Body of pancreas (tissue), 4 donors: ENCODE measurements at regions not wholly inside any gene's neighbourhood (a gene's known extent, or its start where the extent isn't known, plus 50 kb on each side); places are given as distances from the start of the nearest gene placed in this dataset.

Experiments used
- ATAC-seq: fragments of 150-250 bp; one replicate; pipeline ENCODE4 v1.9.1; 2016
- DNase-seq, 4 donors: peaks; one replicate each; pipeline ENCODE4 v3.0.0-alpha.2; 2019
- H3K27ac ChIP-seq, 4 donors: fragments of 200-600 bp; sonication (generic); 1 replicate in 3 of 4; 2 replicates in 1 of 4; pipeline versions ENCODE4 v1.5.1 to v1.6.1; 2016 to 2019; ENCODE audit warnings: mild to moderate bottlenecking in 1 of 4, mixed read lengths in 1 of 4, moderate library complexity in 1 of 4
- H3K27me3 ChIP-seq, 2 donors: fragments of 200-600 bp; sonication (generic); one replicate each; pipeline ENCODE4 v1.6.0; 2016; ENCODE audit warnings: mild to moderate bottlenecking in 1 of 2
- H3K36me3 ChIP-seq, 2 donors: fragments of 200-600 bp; sonication (generic); replicated peaks in 1 of 2; 2 replicates each; pipeline ENCODE4 v1.5.1; 2016; ENCODE audit warnings: low read depth in 2 of 2; ENCODE audit not compliant: insufficient read depth in 1 of 2
- H3K4me1 ChIP-seq: fragments of 200-600 bp; sonication (generic); one replicate; pipeline ENCODE4 v1.6.0; 2016
- H3K4me3 ChIP-seq, 2 donors: fragments of 200-600 bp; sonication (generic); 1 replicate in 1 of 2; 2 replicates in 1 of 2; pipeline ENCODE4 v1.5.1; 2016 to 2019
- H3K9me3 ChIP-seq, 3 donors: fragments of 200-600 bp; sonication (generic); 1 replicate in 2 of 3; 2 replicates in 1 of 3; pipeline ENCODE4 v1.5.1; 2016
- POLR2A ChIP-seq, 3 donors: fragments of 450-650 bp; IDR thresholded peaks; one replicate each; pipeline ENCODE4 v1.6.1; 2016; ENCODE audit warnings: antibody characterized with exemption in 3 of 3, mild to moderate bottlenecking in 2 of 3
- WGBS, 2 donors: methylation state at CpG; one replicate each; pipeline ENCODE4 v1.1.5; 2017; 5-methylcytosine and 5-hydroxymethylcytosine counted together
- intact Hi-C: fragments of 100-400 bp; cut with DNase I; formaldehyde crosslinking; loops from one replicate; pipeline ENCODE4 v1.15.1; 2023
- TF ChIP-seq, protein P1 (sequence below), 7 experiments: fragments of 450-650 bp in 4 of 7; fragments of 200-600 bp in 3 of 7; sonication (generic) in 3 of 7; IDR thresholded peaks; one replicate each; pipeline ENCODE4 v1.5.1; 2016 to 2019; ENCODE audit warnings: antibody characterized with exemption in 7 of 7

- Histone ChIP-seq H3K9me3 (no peaks in the 10 kb centered on the region), H3K27ac (no peak overlapping the region), H3K27me3 (no peaks in the 10 kb centered on the region), H3K36me3 (no peaks in the 10 kb centered on the region), H3K4me1 (no peaks in the 10 kb centered on the region), H3K4me3 (no peak overlapping the region)
- DNase-seq, result no peak
- no peak for ATAC-seq
- TF ChIP-seq POLR2A (IDR thresholded peaks at IDR 0.05), result no peak
- TF ChIP-seq, protein P1, sequence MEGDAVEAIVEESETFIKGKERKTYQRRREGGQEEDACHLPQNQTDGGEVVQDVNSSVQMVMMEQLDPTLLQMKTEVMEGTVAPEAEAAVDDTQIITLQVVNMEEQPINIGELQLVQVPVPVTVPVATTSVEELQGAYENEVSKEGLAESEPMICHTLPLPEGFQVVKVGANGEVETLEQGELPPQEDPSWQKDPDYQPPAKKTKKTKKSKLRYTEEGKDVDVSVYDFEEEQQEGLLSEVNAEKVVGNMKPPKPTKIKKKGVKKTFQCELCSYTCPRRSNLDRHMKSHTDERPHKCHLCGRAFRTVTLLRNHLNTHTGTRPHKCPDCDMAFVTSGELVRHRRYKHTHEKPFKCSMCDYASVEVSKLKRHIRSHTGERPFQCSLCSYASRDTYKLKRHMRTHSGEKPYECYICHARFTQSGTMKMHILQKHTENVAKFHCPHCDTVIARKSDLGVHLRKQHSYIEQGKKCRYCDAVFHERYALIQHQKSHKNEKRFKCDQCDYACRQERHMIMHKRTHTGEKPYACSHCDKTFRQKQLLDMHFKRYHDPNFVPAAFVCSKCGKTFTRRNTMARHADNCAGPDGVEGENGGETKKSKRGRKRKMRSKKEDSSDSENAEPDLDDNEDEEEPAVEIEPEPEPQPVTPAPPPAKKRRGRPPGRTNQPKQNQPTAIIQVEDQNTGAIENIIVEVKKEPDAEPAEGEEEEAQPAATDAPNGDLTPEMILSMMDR (IDR thresholded peaks at IDR 0.05), result no peak
- WGBS, 2 donors, result 60 to 68% methylated on average over 2 of the region's 2 CpGs
- intact Hi-C loops, result no loop called here
Measured at GRCh38 chr10:6756716-6757115, 176.6 kb upstream of the PRKCQ start.

DNA sequence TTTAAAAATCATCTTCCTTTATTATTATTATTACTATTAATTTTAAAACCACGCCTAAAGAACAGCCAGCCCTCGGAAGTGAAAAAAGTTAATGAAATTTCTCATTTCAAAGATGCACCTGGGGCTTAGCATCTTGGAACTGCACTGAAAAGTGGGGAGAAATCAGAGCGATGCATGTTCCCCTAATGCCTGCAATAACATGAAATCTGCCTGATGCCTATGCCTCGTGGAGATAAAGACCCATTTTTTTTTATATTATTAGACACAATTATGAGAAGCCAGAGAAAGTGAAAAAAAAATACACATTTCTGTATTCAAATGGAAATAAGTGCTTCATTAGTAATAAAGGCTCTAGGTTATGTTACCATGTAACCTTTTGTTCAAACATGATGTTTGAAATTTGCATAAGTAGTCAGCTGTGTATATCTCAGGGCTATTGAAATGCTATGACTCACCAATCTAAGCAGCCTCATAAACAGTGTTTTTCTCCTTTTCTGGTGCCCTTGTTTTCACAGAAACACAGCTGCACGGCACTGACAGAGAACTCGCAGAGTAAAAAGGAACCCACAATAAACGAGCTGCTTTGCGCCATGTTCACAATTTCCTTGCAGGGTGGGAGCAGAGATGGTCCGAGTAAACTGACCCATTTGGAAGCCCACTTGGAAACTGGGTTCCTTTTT lies 175.8 kb upstream of the PRKCQ start:
- no peak overlapping the region for H3K4me3 ChIP-seq
- H3K27ac ChIP-seq, result no peak overlapping the region
- TF ChIP-seq POLR2A (IDR thresholded peaks at IDR 0.05), result no peak
- TF ChIP-seq, protein P1 (IDR thresholded peaks at IDR 0.05), result no peak
- no peaks in the 10 kb centered on the region for H3K9me3 ChIP-seq
- 52 to 54% methylated on average over 9 of the region's 9 CpGs for WGBS, 2 donors
- no peaks in the 10 kb centered on the region for H3K27me3 ChIP-seq
- no peaks in the 10 kb centered on the region for H3K36me3 ChIP-seq
- no peaks in the 10 kb centered on the region for H3K4me1 ChIP-seq
- ATAC-seq (no peak), DNase-seq (no peak)
- intact Hi-C loops, result no loop called here

DNA sequence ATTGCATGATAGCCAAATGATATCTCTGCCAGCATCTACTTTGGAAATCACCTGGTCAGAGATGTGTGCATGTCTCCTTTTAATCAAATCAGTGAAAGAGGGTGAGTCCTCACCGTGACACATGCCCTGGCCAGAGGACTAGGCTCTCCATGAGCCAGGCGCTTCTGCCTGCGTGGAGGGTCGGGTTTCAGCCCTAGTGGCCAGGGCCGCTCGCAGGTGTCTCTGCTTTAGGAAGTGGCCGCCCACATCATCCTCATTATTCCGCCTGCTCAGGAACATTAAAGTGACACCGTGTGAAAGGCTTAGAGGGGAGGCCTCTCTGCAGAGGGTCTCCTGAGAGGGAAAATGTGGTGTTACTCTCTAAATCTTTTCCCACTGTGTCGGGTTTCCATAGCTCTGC lies 173.6 kb upstream of the PRKCQ start:
- intact Hi-C loops, result no loop called here
- 56 to 59% methylated on average over 10 of the region's 10 CpGs for WGBS, 2 donors
- Histone ChIP-seq H3K27ac (no peak overlapping the region), H3K36me3 (no peaks in the 10 kb centered on the region), H3K4me3 (no peak overlapping the region), H3K9me3 (no peaks in the 10 kb centered on the region), H3K27me3 (no peaks in the 10 kb centered on the region), H3K4me1 (no peaks in the 10 kb centered on the region)
- DNase-seq (no peak), ATAC-seq (no peak)
- TF ChIP-seq POLR2A (IDR thresholded peaks at IDR 0.05), result no peak
- TF ChIP-seq, protein P1 (IDR thresholded peaks at IDR 0.05), result no peak

DNA sequence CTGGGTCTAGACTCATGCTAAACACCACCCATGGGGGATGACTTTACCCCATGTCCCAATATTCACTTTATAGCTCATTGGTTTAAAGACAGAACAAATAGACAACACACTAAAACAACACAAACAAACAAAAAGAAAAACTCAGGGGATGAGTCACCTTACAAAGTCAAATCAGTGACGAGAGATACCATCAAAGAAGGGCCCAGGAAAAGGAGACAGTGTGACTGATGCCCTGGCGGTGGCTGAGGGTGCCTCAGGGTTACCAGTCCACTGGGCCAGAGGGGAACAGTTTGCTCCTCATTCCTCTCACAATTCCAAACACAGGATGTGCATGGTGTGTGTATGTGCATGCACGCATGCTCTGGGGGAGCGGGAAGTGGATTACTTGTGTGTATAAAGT lies 171.3 kb upstream of the PRKCQ start:
- Histone ChIP-seq H3K4me1 (no peaks in the 10 kb centered on the region), H3K9me3 (no peaks in the 10 kb centered on the region), H3K36me3 (no peaks in the 10 kb centered on the region), H3K27ac (no peak overlapping the region), H3K27me3 (no peaks in the 10 kb centered on the region), H3K4me3 (no peak overlapping the region)
- no peak for DNase-seq
- no peak for ATAC-seq
- 74 to 75% methylated on average over 4 of the region's 4 CpGs for WGBS, 2 donors
- intact Hi-C loops, result no loop called here
- TF ChIP-seq POLR2A (IDR thresholded peaks at IDR 0.05), result no peak

GRCh38 chr10:6748981-6749635 lies 169.0 kb upstream of the PRKCQ start:
- WGBS, 2 donors, result 30 to 44% methylated on average over 5 of the region's 5 CpGs
- H3K36me3 ChIP-seq, result no peaks in the 10 kb centered on the region
- H3K27me3 ChIP-seq, result no peaks in the 10 kb centered on the region
- DNase-seq, result no peak
- H3K27ac ChIP-seq, result no peak overlapping the region
- no peak for TF ChIP-seq POLR2A (IDR thresholded peaks at IDR 0.05)
- TF ChIP-seq, protein P1 (IDR thresholded peaks at IDR 0.05), result no peak
- no peak overlapping the region for H3K4me3 ChIP-seq
- no peaks in the 10 kb centered on the region for H3K9me3 ChIP-seq
- intact Hi-C loops, result no loop called here
- ATAC-seq, result no peak
- no peaks in the 10 kb centered on the region for H3K4me1 ChIP-seq
